ENCODE measurements at regions not wholly inside any gene's neighbourhood (a gene's known extent, or its start where the extent isn't known, plus 50 kb on each side); places are given as distances from the start of the nearest gene placed in this dataset.

- H3K27me3 ChIP-seq (ENCODE audit: control insufficient read depth in 1 of 2, insufficient read depth in 2 of 2, low read length in 2 of 2): no peaks in the 10 kb centered on the region
- TF ChIP-seq ZNF354B (CRISPR knock-in tag; IDR thresholded peaks at IDR 0.05): no peak
- no peak for TF ChIP-seq SMAD1 (CRISPR knock-in tag; IDR thresholded peaks at IDR 0.05; ENCODE audit: borderline replicate concordance, low read depth)
- no peak for TF ChIP-seq ZNF101 (CRISPR knock-in tag; IDR thresholded peaks at IDR 0.05; ENCODE audit: borderline replicate concordance, low read depth)
- TF ChIP-seq AGO1 (IDR thresholded peaks at IDR 0.05; ENCODE audit: low read depth, low read length, poor library complexity, severe bottlenecking): no peak
- no peak for TF ChIP-seq NFKB2 (CRISPR knock-in tag; IDR thresholded peaks at IDR 0.05; ENCODE audit: borderline replicate concordance)
- H3K9ac ChIP-seq (ENCODE audit: insufficient read depth, low read depth, low read length): no peak overlapping the region
- FAIRE-seq (no peak), ATAC-seq (no peak), DNase-seq (ENCODE audit: low spot score) (no peak)
- H4K20me1 ChIP-seq (ENCODE audit: insufficient read depth, low read length): no peaks in the 10 kb centered on the region
- POLR2A ChIA-PET: no interaction called here
- H3K27ac ChIP-seq (ENCODE audit: extremely low read length, insufficient read depth, low read length): no peak overlapping the region
- in situ Hi-C loops (cut with HindIII; ENCODE audit: extremely low pct_ligation_motif_present, low pct_unique_long_range_greater_than_20kb): no loop called here
- H3K9me3 ChIP-seq (ENCODE audit: low read length): no peaks in the 10 kb centered on the region
- no peaks in the 10 kb centered on the region for H3K79me2 ChIP-seq (ENCODE audit: insufficient read depth, low read length)
- no peak overlapping the region for H2AFZ ChIP-seq (ENCODE audit: low read length)
- intact Hi-C loops (cut with micrococcal nuclease; ENCODE audit: unreplicated experiment): loop anchor here (10.0 kb wide), 1 partner anchor 138 kb away; no protein-coding TSS in a partner anchor
- no peak overlapping the region for H3K4me3 ChIP-seq (replicated peaks in 1 of 3; ENCODE audit: insufficient read depth in 1 of 3, low read depth in 2 of 3, low read length in 3 of 3)
- no TSS peak for BruUV-seq (replicated peaks)
- H3K36me3 ChIP-seq (replicated peaks in 1 of 2; ENCODE audit: control insufficient read depth in 1 of 2, insufficient read depth in 2 of 2, low read length in 2 of 2): no peaks in the 10 kb centered on the region
- H3K4me1 ChIP-seq (ENCODE audit: insufficient read depth, low read length): peaks cover 14% of the 10 kb centered on the region
- CTCF ChIA-PET (ENCODE audit: low intra/inter-chr PET ratio, low total read pairs): no interaction called here
- no peak overlapping the region for H3K4me2 ChIP-seq (ENCODE audit: low read depth, low read length)
Observed at GRCh38 chr5:82493221-82493620, 215.1 kb upstream of the RPS23 start.

GRCh38 chr5:82491397-82491796 lies 213.2 kb upstream of the RPS23 start:
- H3K4me1 ChIP-seq (ENCODE audit: insufficient read depth, low read length): peaks cover 16% of the 10 kb centered on the region
- no peak overlapping the region for H3K4me2 ChIP-seq (ENCODE audit: low read depth, low read length)
- no peak overlapping the region for H2AFZ ChIP-seq (ENCODE audit: low read length)
- in situ Hi-C loops (cut with HindIII; ENCODE audit: extremely low pct_ligation_motif_present, low pct_unique_long_range_greater_than_20kb): no loop called here
- FAIRE-seq: no peak
- intact Hi-C loops (cut with micrococcal nuclease; ENCODE audit: unreplicated experiment): loop anchor here (10.0 kb wide), 1 partner anchor 137 kb away; no protein-coding TSS in a partner anchor
- no TSS peak for BruUV-seq (replicated peaks)
- ChIA-PET POLR2A (no interaction called here), CTCF (ENCODE audit: low intra/inter-chr PET ratio, low total read pairs) (no interaction called here)
- H4K20me1 ChIP-seq (ENCODE audit: insufficient read depth, low read length): no peaks in the 10 kb centered on the region
- ATAC-seq: no peak
- H3K9ac ChIP-seq (ENCODE audit: insufficient read depth, low read depth, low read length): no peak overlapping the region
- no peaks in the 10 kb centered on the region for H3K79me2 ChIP-seq (ENCODE audit: insufficient read depth, low read length)
- no peaks in the 10 kb centered on the region for H3K9me3 ChIP-seq (ENCODE audit: low read length)
- 95% methylated on average over 1 of the region's 1 CpG for WGBS (ENCODE audit: low lambda C conversion rate)
- no peaks in the 10 kb centered on the region for H3K36me3 ChIP-seq (replicated peaks in 1 of 2; ENCODE audit: control insufficient read depth in 1 of 2, insufficient read depth in 2 of 2, low read length in 2 of 2)
- no peak overlapping the region for H3K27ac ChIP-seq (ENCODE audit: extremely low read length, insufficient read depth, low read length)
- DNase-seq (ENCODE audit: low spot score): no peak
- H3K27me3 ChIP-seq (ENCODE audit: control insufficient read depth in 1 of 2, insufficient read depth in 2 of 2, low read length in 2 of 2): no peaks in the 10 kb centered on the region
- H3K4me3 ChIP-seq (replicated peaks in 1 of 3; ENCODE audit: insufficient read depth in 1 of 3, low read depth in 2 of 3, low read length in 3 of 3): no peak overlapping the region
- no peak for TF ChIP-seq ZBTB7A (CRISPR knock-in tag; IDR thresholded peaks at IDR 0.05)
- TF ChIP-seq ZNF614 (CRISPR knock-in tag; IDR thresholded peaks at IDR 0.05; ENCODE audit: borderline replicate concordance): no peak
- no peak for TF ChIP-seq SMARCC2 (IDR thresholded peaks at IDR 0.05)
- no peak for TF ChIP-seq ZNF281 (CRISPR knock-in tag; IDR thresholded peaks at IDR 0.05; ENCODE audit: borderline replicate concordance)
- TF ChIP-seq ZBTB20 (CRISPR knock-in tag; IDR thresholded peaks at IDR 0.05; ENCODE audit: borderline replicate concordance, low read depth): no peak
- TF ChIP-seq THAP8 (CRISPR knock-in tag; IDR thresholded peaks at IDR 0.05; ENCODE audit: borderline replicate concordance): no peak

Data from HepG2 (cell line).